ENCODE measurements at regions not wholly inside any gene's neighbourhood (a gene's known extent, or its start where the extent isn't known, plus 50 kb on each side); places are given as distances from the start of the nearest gene placed in this dataset.

GRCh38 chr2:192687015-192687414 is 492.3 kb upstream of the TMEFF2 start:
- no peak for TF ChIP-seq CTCF (conservative IDR thresholded peaks at IDR 0.05; ENCODE audit: low read depth, low read length)
- TF ChIP-seq EZH2 (IDR thresholded peaks at IDR 0.05; ENCODE audit: borderline replicate concordance, low read depth, low read length, poor library complexity, severe bottlenecking) = no peak
